ENCODE measurements at regions not wholly inside any gene's neighbourhood (a gene's known extent, or its start where the extent isn't known, plus 50 kb on each side); places are given as distances from the start of the nearest gene placed in this dataset.

GRCh38 chr11:32305460-32305859 lies 129.9 kb downstream of the WT1 start:
- TF ChIP-seq CTCF (conservative IDR thresholded peaks at IDR 0.05; ENCODE audit: low read depth, low read length), result no peak
- no peak for DNase-seq (ENCODE audit: low read depth)
- no peak overlapping the region for H3K4me3 ChIP-seq (ENCODE audit: low read depth, low read length)

- no peak for TF ChIP-seq CTCF (conservative IDR thresholded peaks at IDR 0.05; ENCODE audit: low read depth, low read length)
- no peak for DNase-seq (ENCODE audit: low read depth)
- H3K4me3 ChIP-seq (ENCODE audit: low read depth, low read length), result no peak overlapping the region
Observed at GRCh38 chr11:32307471-32307870, 127.9 kb downstream of the WT1 start.

- TF ChIP-seq CTCF (conservative IDR thresholded peaks at IDR 0.05; ENCODE audit: low read depth, low read length), result no peak
- no peak for DNase-seq (ENCODE audit: low read depth)
- H3K4me3 ChIP-seq (ENCODE audit: low read depth, low read length), result no peak overlapping the region
Observed at GRCh38 chr11:32307913-32308312, 127.4 kb downstream of the WT1 start.

- no peak for TF ChIP-seq CTCF (conservative IDR thresholded peaks at IDR 0.05; ENCODE audit: low read depth, low read length)
- peak; percentile 25 for DNase-seq (ENCODE audit: low read depth)
- no peak overlapping the region for H3K4me3 ChIP-seq (ENCODE audit: low read depth, low read length)
Observed at GRCh38 chr11:32309530-32310213, 125.7 kb downstream of the WT1 start.

- TF ChIP-seq CTCF (conservative IDR thresholded peaks at IDR 0.05; ENCODE audit: low read depth, low read length), result no peak
- no peak overlapping the region for H3K4me3 ChIP-seq (ENCODE audit: low read depth, low read length)
- DNase-seq (ENCODE audit: low read depth), result peak; percentile 74
Observed at GRCh38 chr11:32310214-32310601, 125.1 kb downstream of the WT1 start.

GRCh38 chr11:32311346-32312065 lies 123.8 kb downstream of the WT1 start:
- DNase-seq (ENCODE audit: low read depth), result peak; percentile 17
- no peak for TF ChIP-seq CTCF (conservative IDR thresholded peaks at IDR 0.05; ENCODE audit: low read depth, low read length)
- no peak overlapping the region for H3K4me3 ChIP-seq (ENCODE audit: low read depth, low read length)

All from choroid plexus epithelial cell (primary cell).